ENCODE measurements at regions not wholly inside any gene's neighbourhood (a gene's known extent, or its start where the extent isn't known, plus 50 kb on each side); places are given as distances from the start of the nearest gene placed in this dataset.

- Histone ChIP-seq H2BK12ac (ENCODE audit: insufficient read length, low read depth, low read length) (no peak overlapping the region), H3K56ac (ENCODE audit: insufficient read length, low read depth, low read length) (no peak overlapping the region), H3K4me2 (ENCODE audit: insufficient read depth, insufficient read length, low read length) (no peak overlapping the region), H3K18ac (ENCODE audit: insufficient read length, low read depth, low read length) (no peak overlapping the region), H3T11ph (ENCODE audit: low read length) (no peak overlapping the region), H3K27ac (ENCODE audit: insufficient read length, low read depth, low read length) (no peak overlapping the region), H3K23me2 (ENCODE audit: insufficient read length, low read depth, low read length, poor library complexity, severe bottlenecking) (no peaks in the 10 kb centered on the region), H3K27me3 (ENCODE audit: insufficient read depth, low read length) (no peaks in the 10 kb centered on the region), H3K9ac (ENCODE audit: extremely low read depth, insufficient read length, low read length) (no peak overlapping the region), H2BK15ac (ENCODE audit: low read depth, low read length) (no peak overlapping the region), H2BK120ac (ENCODE audit: low read depth, low read length, poor library complexity, severe bottlenecking) (no peak overlapping the region), H3K23ac (ENCODE audit: insufficient read length, low read depth, low read length) (no peak overlapping the region), H3K4me1 (ENCODE audit: insufficient read depth, low read length) (no peaks in the 10 kb centered on the region), H2BK5ac (ENCODE audit: insufficient read length, low read length) (no peak overlapping the region), H3K4ac (ENCODE audit: low read depth, low read length) (no peak overlapping the region), H3K9me3 (ENCODE audit: control insufficient read depth, low read depth, low read length) (no peaks in the 10 kb centered on the region), H4K91ac (ENCODE audit: insufficient read length, low read depth, low read length) (no peak overlapping the region), H4K8ac (replicated peaks; ENCODE audit: insufficient read length, low read depth, low read length) (no peak overlapping the region), H4K5ac (ENCODE audit: insufficient read length, low read depth, low read length) (no peak overlapping the region), H2BK20ac (ENCODE audit: low read depth, low read length, poor library complexity, severe bottlenecking) (no peak overlapping the region), H2AK5ac (ENCODE audit: insufficient read length, low read length) (no peak overlapping the region), H3K14ac (ENCODE audit: insufficient read depth, low read length) (no peak overlapping the region), H4K20me1 (ENCODE audit: control insufficient read depth, insufficient read depth, insufficient read length) (no peaks in the 10 kb centered on the region), H3K79me1 (ENCODE audit: insufficient read depth, low read depth, low read length, poor library complexity, severe bottlenecking) (no peaks in the 10 kb centered on the region), H2AFZ (ENCODE audit: low read length) (no peak overlapping the region), H3K79me2 (ENCODE audit: insufficient read depth, low read length) (no peaks in the 10 kb centered on the region)
- H3K9me3 Mint-ChIP-seq = peaks cover 2 to 3% of the 10 kb centered on the region in 2 experiments; a peak in 2 of 5 replicates
- no peak for DNase-seq
- H3K27me3 Mint-ChIP-seq (ENCODE audit: low read depth) = peaks cover 9% of the 10 kb centered on the region
- TF ChIP-seq CTCF (conservative IDR thresholded peaks at IDR 0.05) = no peak
- peaks cover 0 to 4% of the 10 kb centered on the region in 2 experiments; a peak in 2 of 4 replicates for H3K4me1 Mint-ChIP-seq
- no peak overlapping the region for H3K4me3 Mint-ChIP-seq
- WGBS (ENCODE audit: extremely low coverage, insufficient read length, low lambda C conversion rate) = no CpG with 5 or more reads among the region's 1 CpG
- H3K27ac Mint-ChIP-seq = no peak overlapping the region
- H3K36me3 Mint-ChIP-seq (ENCODE audit: insufficient read depth in 1 of 3, low read depth in 3 of 3) = peaks cover 0 to 3% (median 0%) of the 10 kb centered on the region in 3 experiments; a peak in 1 of 7 replicates
Observed at GRCh38 chr12:127336416-127336815, 930.6 kb upstream of the TMEM132C start.

All from H9 (cell line).